NCI-H460 (cell line): ENCODE measurements at regions not wholly inside any gene's neighbourhood (a gene's known extent, or its start where the extent isn't known, plus 50 kb on each side); places are given as distances from the start of the nearest gene placed in this dataset.

Experiments
- DNase-seq: peaks from one replicate; pipeline ENCODE4 v3.0.0-alpha.2; 2016; ENCODE audit warnings: low read depth; ENCODE audit errors: extremely low read depth
- small RNA-seq, 2 experiments: library from RNA; depleted of rRNA; stranded (forward); fragments of <200 nt; gene quantifications; one replicate each; pipeline ENCODE3, GENCODE V24; 2014

- DNase-seq = no peak
Measured at GRCh38 chr11:13905137-13905781, 57.3 kb upstream of the SPON1 start.

- DNase-seq = no peak
Measured at GRCh38 chr11:13907678-13908077, 54.8 kb upstream of the SPON1 start.

- no peak for DNase-seq
Measured at GRCh38 chr11:13908535-13908934, 54.0 kb upstream of the SPON1 start.

Small RNAs in the stretch of these regions (small RNA-seq; reads per million reads assigned to genes)
- gene RNA5SP331 = 0 reads per million in 2 experiments
